SU-DHL-6 (cell line): ENCODE measurements at regions not wholly inside any gene's neighbourhood (a gene's known extent, or its start where the extent isn't known, plus 50 kb on each side); places are given as distances from the start of the nearest gene placed in this dataset.

Source experiments
- H2AFZ ChIP-seq: fragments of 200-600 bp; sonication (generic); 2 replicates; pipeline ENCODE4 v1.6.1; 2014; ENCODE audit warnings: low read depth, mild to moderate bottlenecking, moderate library complexity, mixed read lengths, antibody characterized with exemption, low read length; ENCODE audit not compliant: severe bottlenecking
- H3F3A ChIP-seq: fragments of 200-600 bp; shearing (Covaris generic); 2 replicates; pipeline ENCODE4 v1.6.0; 2016; ENCODE audit warnings: antibody characterized with exemption, mild to moderate bottlenecking; ENCODE audit not compliant: insufficient read depth
- H3K27ac ChIP-seq: fragments of 200-600 bp; sonication (generic); 2 replicates; pipeline ENCODE4 v1.5.1; 2016; ENCODE audit warnings: low read depth, mild to moderate bottlenecking, low read length, moderate library complexity, mixed read lengths
- H3K27me3 ChIP-seq: fragments of 200-600 bp; sonication (generic), shearing (Covaris generic); 2 replicates; pipeline ENCODE4 v1.6.0; 2014; ENCODE audit warnings: mild to moderate bottlenecking, low read length
- H3K36me3 ChIP-seq: fragments of 200-600 bp; sonication (generic); 2 replicates; pipeline ENCODE4 v1.6.1; 2014; ENCODE audit warnings: mild to moderate bottlenecking, low read length, mixed read lengths
- H3K4me2 ChIP-seq: fragments of 300-600, 200-600 bp; shearing (Covaris generic), sonication (generic); 2 replicates; pipeline ENCODE4 v1.6.0; 2014; ENCODE audit warnings: low read length, low read depth, mild to moderate bottlenecking; ENCODE audit not compliant: poor library complexity, severe bottlenecking
- H3K4me3 ChIP-seq: fragments of 200-600 bp; sonication (generic); 2 replicates; pipeline ENCODE4 v1.5.1; 2014; ENCODE audit warnings: antibody characterized with exemption, low read length, mild to moderate bottlenecking, mixed read lengths; ENCODE audit not compliant: insufficient read depth, poor library complexity, severe bottlenecking
- H3K79me2 ChIP-seq: fragments of 200-600 bp; sonication (generic); 2 replicates; pipeline ENCODE4 v1.6.1; 2014; ENCODE audit warnings: mild to moderate bottlenecking, low read length, moderate library complexity; ENCODE audit not compliant: insufficient read depth
- H3K9ac ChIP-seq: fragments of 200-600 bp; sonication (generic); 2 replicates; pipeline ENCODE4 v1.7.0; 2014; ENCODE audit warnings: mild to moderate bottlenecking, low read length
- H3K9me2 ChIP-seq: fragments of 200-600 bp; sonication (generic); replicated peaks from 2 replicates; pipeline ENCODE4 v1.6.1; 2014; ENCODE audit warnings: low read length; ENCODE audit not compliant: insufficient read depth
- H3K9me3 ChIP-seq: fragments of 200-600 bp; sonication (generic); 2 replicates; pipeline ENCODE4 v1.6.1; 2014; ENCODE audit warnings: low read length, mixed read lengths; ENCODE audit not compliant: insufficient read depth
- H4K20me1 ChIP-seq: fragments of 200-600 bp; sonication (generic); 2 replicates; pipeline ENCODE4 v1.6.1; 2014; ENCODE audit warnings: low read depth, mild to moderate bottlenecking, antibody characterized with exemption, low read length, moderate library complexity, mixed read lengths
- CTCF ChIP-seq: fragments of 200-600 bp; sonication (generic); IDR thresholded peaks from one replicate; pipeline ENCODE4 v1.5.1; 2017; ENCODE audit warnings: antibody characterized with exemption, mild to moderate bottlenecking, low read length, moderate library complexity; ENCODE audit not compliant: insufficient read depth, poor library complexity, severe bottlenecking
- EZH2phosphoT487 ChIP-seq: fragments of 200-600 bp; sonication (generic), shearing (Covaris generic); conservative IDR thresholded peaks from 2 replicates; pipeline ENCODE4 v1.6.1; 2018; ENCODE audit warnings: mild to moderate bottlenecking, antibody characterized with exemption, low read length, moderate library complexity, mixed read lengths

GRCh38 chr12:75836533-75836932 is 195.0 kb downstream of the PHLDA1 start:
- no peaks in the 10 kb centered on the region for H3K9me2 ChIP-seq
- no peak overlapping the region for H3K27ac ChIP-seq
- H3K36me3 ChIP-seq, result no peaks in the 10 kb centered on the region
- H3K27me3 ChIP-seq, result no peaks in the 10 kb centered on the region
- H3K79me2 ChIP-seq, result no peaks in the 10 kb centered on the region
- no peaks in the 10 kb centered on the region for H3K9me3 ChIP-seq
- no peak overlapping the region for H3K4me2 ChIP-seq
- no peak overlapping the region for H2AFZ ChIP-seq
- H4K20me1 ChIP-seq, result no peaks in the 10 kb centered on the region
- H3K4me3 ChIP-seq, result no peak overlapping the region
- H3K9ac ChIP-seq, result no peak overlapping the region
- H3F3A ChIP-seq, result no peaks in the 10 kb centered on the region
- no peak for TF ChIP-seq CTCF
- no peak for TF ChIP-seq EZH2phosphoT487

GRCh38 chr12:75834591-75834990 is 197.0 kb downstream of the PHLDA1 start:
- no peak for TF ChIP-seq CTCF
- Histone ChIP-seq H3K27me3 (no peaks in the 10 kb centered on the region), H4K20me1 (no peaks in the 10 kb centered on the region), H3K9ac (no peak overlapping the region), H3K9me2 (no peaks in the 10 kb centered on the region), H3K27ac (no peak overlapping the region), H2AFZ (no peak overlapping the region), H3K4me3 (no peak overlapping the region), H3K4me2 (no peak overlapping the region), H3F3A (no peaks in the 10 kb centered on the region), H3K9me3 (no peaks in the 10 kb centered on the region), H3K36me3 (no peaks in the 10 kb centered on the region), H3K79me2 (no peaks in the 10 kb centered on the region)

- Histone ChIP-seq H3K9me3 (no peaks in the 10 kb centered on the region), H2AFZ (no peak overlapping the region), H3K79me2 (no peaks in the 10 kb centered on the region), H3K9me2 (no peaks in the 10 kb centered on the region), H3K4me2 (no peak overlapping the region), H3K9ac (no peak overlapping the region), H3K27me3 (no peaks in the 10 kb centered on the region), H3K4me3 (no peak overlapping the region), H3K36me3 (no peaks in the 10 kb centered on the region), H4K20me1 (no peaks in the 10 kb centered on the region), H3K27ac (no peak overlapping the region), H3F3A (no peaks in the 10 kb centered on the region)
- no peak for TF ChIP-seq CTCF
- no peak for TF ChIP-seq EZH2phosphoT487
These were observed 198.3 kb downstream of the PHLDA1 start for GRCh38 chr12:75833268-75833667.

- H3K27ac ChIP-seq, result no peak overlapping the region
- H3K9me3 ChIP-seq, result no peaks in the 10 kb centered on the region
- H3K9me2 ChIP-seq, result no peaks in the 10 kb centered on the region
- H2AFZ ChIP-seq, result no peak overlapping the region
- H3K4me3 ChIP-seq, result no peak overlapping the region
- H3K27me3 ChIP-seq, result no peaks in the 10 kb centered on the region
- no peaks in the 10 kb centered on the region for H3F3A ChIP-seq
- no peaks in the 10 kb centered on the region for H3K36me3 ChIP-seq
- no peak overlapping the region for H3K4me2 ChIP-seq
- no peaks in the 10 kb centered on the region for H4K20me1 ChIP-seq
- no peaks in the 10 kb centered on the region for H3K79me2 ChIP-seq
- H3K9ac ChIP-seq, result no peak overlapping the region
- TF ChIP-seq EZH2phosphoT487 (no peak), CTCF (no peak)
These were observed 200.2 kb downstream of the PHLDA1 start for GRCh38 chr12:75831402-75831801.
